ENCODE measurements at regions not wholly inside any gene's neighbourhood (a gene's known extent, or its start where the extent isn't known, plus 50 kb on each side); places are given as distances from the start of the nearest gene placed in this dataset.
"Not testable (repeated sequence)": the region's sequence is repeated elsewhere in the genome, so short reads cannot be mapped to it uniquely, and the experiment has no call there.

DNA sequence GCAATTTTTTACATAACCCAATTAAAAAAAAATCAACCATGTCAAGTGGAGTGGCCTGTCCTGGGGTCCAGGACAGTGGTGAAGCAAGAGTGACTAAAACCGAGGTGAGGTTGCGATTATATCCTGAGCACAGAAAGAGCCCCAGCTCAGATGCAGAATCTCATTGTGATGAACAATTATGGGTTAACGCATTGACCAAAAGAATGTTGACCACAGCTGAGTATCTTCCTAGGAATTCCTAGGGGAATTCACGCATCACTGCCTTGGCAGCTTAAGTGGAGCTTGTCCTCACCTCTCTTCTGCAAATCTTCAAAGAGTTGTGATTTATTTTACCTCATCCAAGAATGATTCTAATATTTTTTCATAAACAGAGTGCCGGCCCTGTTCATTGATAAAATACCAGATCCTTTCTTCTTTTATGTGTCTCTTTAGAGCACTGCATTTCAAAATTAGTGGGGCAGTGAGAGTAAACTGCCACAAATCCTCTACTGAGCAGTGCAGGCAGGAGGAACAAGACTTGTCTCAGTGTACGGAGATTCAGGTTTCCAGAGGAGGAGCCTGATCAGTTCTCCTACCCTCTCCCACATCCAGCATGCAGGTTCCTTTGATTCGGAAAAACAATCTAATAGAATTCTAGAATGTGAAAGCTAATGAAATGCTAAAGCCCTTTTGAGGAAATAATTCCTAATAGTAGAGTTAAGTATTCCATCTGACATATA is 60.1 kb upstream of the ZNF184 start:
- DNase-seq, result peak; percentile 69

DNA sequence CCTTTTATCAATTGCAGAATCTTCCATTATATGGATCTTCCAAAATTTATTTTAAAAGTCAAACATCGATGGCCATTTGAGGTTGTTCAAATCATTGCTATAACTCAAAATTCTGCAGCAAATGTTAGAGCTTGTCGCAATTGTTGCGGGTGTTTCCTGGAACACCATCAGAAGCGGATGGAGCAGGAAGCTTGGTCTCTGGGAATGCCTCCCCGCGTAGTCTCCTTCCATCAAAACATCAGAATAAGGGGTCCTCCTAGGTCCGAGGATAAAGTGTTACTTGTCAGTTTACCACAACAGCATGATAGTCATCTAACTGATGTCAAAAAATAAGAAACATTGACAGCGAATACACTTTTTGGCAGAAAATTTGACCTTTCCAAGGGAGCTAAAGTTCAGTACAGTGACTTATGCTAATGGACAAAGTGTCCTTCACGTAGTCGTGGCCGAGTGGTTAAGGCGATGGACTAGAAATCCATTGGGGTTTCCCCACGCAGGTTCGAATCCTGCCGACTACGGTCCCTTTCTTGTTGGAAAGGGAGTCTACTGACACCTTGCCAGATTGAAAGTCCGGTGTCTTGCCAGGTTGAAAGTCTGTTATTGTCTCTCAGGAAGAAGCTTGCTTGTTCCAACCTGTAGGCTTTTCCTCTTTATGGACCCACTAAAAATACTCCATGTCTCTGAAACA is 59.0 kb upstream of the ZNF184 start:
- no peak for DNase-seq

DNA sequence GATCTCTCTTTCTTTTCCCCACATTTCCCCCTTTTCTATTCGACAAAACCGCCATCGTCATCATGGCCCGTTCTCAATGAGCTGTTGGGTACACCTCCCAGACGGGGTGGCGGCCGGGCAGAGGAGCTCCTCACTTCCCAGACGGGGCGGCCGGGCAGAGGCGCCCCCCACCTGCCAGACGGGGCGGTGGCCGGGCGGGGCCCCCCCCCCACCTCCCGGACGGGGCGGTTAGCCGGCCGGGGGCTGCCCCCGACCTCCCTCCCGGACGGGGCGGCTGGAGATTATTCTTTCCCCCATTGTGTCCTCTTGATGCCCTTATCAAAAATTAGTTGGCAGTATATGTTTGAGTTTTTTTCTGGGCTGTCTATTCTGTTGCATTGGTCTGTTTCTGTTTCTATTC is 56.9 kb upstream of the ZNF184 start:
- DNase-seq, result not testable (repeated sequence)

DNA sequence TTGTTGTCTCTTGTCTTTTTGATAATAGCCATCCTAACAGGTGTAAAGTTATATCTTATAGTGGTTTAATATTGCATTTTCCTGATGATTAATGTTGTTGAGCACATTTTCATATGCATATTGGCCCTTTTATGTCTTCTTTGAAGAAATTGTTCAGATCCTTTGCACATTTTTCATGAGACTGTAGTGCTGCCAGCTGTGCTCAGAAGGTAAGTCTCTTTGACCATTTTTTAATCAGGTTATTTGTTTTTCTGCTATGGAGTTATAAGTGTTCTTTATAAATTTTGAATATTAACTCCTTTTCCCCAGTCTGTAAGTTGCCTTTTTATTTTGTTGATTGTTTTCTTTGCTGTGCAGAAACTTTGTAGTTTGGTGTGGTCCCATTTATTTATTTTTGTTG is 55.8 kb upstream of the ZNF184 start:
- DNase-seq, result no peak
